T follicular helper cell (primary cell): ENCODE measurements at regions not wholly inside any gene's neighbourhood (a gene's known extent, or its start where the extent isn't known, plus 50 kb on each side); places are given as distances from the start of the nearest gene placed in this dataset.

Source experiments
- DNase-seq: peaks from one replicate; pipeline ENCODE4 v3.0.0-alpha.2; 2020; ENCODE audit warnings: low read depth

DNA sequence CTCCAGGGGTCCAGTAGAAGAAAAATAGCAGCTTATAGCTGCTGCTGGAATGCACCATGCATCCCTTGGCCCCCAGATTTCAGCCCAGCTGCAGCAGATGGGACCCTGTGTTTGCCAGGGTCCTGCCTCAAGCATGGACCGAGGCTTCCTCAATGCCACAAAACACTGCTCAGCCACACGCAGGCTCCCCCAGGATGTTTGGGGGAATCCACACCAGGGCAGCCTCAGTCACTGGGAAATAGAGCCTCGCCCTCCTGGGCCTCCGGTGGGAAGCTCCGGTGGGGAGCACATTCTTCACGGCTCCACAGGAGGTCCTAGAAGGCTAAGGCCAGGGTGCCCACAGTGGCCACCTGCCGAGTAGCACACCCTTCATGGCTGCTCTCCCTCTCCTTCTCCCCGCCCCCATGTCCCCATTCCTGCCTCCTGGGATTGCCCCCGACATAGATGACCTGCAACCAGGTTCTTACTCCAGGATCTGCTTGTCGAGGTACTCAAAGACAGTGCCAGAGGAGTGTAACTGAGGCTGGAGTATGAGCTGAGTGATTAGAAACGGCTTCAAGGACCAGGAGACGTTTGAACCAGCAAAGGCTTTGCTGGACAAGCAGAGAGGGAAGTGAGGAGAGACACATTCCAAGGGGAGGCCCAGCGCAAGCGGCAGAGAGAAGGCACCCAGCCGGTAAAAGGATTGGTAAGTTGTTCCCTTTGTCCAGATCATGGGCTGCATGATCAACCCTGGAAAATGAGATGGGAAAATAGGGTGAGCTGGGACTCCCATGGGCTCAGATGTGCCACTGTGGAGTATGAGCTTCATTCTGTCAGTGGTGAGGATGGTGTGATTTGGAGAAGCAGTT is 110.7 kb upstream of the UQCRFS1 start:
- DNase-seq, result no peak

DNA sequence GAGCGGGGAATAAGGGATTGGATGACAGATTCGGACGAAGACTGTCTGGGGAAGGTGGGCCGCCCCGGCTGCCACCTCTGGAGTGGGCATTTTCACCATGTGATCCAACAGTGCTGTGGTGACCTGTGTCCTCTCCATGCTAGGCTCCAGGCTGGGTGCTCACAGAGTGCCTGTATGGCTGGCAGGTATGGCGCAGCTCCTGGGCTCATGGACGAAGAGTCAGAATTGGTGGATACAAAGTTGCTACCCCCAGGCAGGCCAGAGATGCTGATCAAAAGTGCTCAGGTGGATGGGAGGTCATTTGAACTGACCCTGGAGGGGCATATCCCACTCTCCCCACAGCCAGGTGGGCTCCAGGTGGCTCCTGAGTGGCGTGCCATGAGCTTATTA is 111.3 kb upstream of the UQCRFS1 start:
- no peak for DNase-seq

DNA sequence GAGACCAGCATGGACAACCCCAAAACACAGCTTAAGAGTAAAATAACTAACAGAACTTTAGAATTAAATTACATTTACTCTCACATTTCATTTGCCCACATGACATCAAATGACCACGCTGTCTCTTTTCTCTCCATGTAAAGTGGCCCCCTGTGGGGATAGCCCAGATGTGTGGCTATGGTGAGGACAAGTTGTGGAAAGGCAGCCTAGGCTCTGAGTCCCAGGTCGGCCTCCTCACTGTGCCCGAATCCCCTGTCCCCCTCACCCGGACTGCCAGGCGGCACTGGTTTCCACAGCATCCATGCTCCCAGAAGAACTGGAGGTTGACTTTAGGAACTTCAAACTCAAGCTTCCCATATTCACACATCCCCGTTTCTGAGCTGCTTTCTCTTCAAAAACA is 111.8 kb upstream of the UQCRFS1 start:
- DNase-seq, result no peak

DNA sequence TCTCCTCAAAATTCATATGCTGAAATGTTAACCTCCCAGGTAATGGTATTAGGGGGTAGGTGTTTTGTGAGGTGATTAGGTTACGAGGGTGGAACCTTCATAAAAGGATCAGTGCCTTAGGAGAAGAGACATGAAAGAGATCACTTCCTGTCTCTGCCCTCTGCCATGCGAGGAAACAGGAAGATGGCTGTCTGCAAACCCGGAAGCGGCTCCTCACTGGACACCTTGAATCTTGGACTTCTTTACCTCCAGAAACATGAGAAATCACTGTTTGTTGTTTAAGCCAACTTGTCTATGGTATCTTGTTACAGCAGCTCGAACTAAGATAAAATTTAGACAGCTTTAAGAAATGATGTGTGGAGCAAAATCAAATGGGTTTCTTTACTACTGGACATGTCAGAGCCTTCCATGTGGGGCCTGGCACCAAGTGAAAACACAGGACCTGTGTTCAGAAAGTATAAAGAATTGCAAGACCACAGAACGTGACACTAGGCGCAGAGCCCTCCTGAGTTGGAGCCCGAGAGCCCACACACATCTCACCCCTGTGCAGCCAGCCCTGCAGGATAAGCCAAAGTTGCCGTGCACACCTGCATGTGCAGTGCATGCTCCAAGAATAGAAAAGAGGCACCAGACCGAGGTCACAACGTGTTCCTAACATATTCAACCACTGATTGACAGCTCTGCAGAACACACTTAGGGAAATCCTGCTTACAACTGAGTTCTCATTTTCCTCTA is 112.5 kb upstream of the UQCRFS1 start:
- no peak for DNase-seq

DNA sequence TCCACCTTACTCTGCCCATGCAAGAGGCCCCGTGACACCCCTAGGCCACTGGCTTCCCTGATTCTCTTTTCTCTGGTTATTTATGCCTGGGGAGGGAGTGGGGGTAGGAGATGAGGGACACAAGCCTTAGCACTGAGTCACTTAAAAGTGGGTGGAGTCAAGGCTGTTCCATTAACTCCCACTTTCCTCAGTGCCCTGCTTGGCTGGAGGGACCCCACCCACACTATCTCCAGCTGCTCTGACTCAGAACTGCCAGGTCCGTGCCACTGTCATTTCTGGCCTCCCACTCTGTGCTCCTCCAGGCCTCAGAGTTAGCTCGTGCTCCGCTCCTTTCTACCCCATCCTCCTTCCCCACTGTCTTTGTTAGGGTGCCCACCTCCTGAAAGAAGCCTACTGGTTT is 113.4 kb upstream of the UQCRFS1 start:
- DNase-seq, result no peak

DNA sequence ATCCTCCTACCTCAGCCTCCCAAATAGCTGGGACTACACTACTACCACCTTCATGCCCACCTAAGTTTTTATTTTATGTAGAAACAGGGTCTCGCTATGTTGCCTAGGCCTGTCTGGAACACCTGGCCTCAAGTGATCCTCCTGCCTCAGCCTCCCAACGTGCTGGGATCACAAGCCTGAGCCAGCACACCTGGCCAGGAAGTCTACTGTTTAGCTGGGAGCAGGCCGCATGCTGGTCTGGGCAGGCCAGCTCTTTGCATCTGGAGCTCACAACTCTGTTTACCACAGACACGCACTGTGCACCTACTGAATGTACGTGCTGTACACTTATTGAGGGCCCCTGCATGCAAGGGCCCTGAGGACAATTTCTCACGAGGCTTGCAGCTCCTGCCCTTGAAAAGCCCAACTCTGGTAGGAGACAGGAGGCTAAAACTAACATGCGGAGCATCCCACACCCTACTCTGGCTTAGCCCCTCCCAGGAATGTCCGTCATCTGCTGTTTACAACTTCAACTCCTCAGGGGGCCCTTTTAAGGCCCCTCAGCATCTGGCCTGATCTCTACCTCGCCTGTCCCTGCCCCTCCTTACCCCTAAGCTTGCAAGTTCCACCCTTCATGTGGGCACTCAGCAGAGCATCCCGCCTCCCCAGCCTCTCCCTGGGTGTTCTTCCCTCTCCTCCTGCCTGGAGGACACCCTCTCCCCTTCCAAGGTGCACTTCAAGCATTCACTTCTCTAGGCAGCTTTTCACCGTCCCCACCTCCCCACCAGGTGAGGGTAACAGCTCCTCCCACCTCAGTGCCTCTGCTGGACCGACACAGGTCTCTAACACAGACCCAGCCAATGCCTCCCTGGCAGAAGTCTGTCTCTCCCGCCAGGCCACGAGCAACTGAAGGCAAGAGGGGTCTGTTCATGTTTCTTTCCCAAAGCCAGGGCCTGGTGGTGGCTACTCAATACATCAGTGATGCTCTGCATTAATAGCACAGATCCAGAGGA is 114.2 kb upstream of the UQCRFS1 start:
- DNase-seq, result no peak

DNA sequence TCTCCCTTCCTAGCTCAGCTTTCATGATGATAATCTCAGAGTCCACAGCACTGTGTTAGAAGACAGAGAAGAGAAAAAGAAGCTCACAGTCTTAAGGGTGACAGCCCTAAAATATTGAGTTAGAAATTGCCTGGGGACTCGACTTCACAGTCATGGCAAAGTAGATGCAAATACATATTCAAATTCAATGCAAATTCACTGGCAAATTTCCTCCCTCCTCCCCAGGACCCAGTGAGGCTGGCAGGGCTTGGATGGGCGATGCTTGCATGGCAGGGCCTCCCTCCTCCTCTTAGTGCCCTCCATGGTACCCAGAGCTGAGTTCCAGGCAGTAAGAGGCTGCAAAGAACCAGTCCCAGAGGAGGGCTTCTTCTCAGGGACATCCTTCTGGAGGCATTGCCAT is 115.6 kb upstream of the UQCRFS1 start:
- DNase-seq, result no peak

DNA sequence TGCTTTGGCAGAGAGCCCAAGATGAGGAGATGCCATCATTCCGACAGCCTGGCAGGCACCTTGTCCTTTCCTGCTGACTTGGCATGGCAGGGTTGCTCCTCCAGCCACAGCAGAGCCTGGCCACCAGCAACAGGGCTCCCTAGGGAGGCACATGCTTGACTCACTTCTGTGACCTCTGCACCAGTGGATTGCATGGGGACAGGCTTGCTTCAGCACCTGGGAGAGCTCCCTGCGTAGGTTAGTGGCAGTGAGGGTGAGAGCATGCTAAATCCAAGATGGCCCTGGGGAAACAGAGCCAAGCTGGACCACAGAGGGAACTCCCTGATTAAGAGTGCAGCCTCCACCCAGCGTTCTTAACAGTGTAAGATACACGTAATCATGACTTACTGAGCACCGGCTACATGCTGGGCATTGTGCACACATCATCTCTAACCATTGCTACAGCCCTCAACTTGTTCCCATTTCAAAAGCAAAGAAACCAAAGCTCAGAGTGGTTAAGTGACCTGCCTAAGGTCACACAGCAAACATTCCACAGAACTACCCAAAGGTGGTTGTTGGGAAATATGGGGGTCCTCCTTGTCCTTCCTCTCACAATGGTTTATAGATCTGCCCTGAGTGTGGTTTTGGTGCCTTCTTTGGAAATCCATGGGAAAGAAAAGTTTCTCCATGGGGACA is 116.6 kb upstream of the UQCRFS1 start:
- no peak for DNase-seq

DNA sequence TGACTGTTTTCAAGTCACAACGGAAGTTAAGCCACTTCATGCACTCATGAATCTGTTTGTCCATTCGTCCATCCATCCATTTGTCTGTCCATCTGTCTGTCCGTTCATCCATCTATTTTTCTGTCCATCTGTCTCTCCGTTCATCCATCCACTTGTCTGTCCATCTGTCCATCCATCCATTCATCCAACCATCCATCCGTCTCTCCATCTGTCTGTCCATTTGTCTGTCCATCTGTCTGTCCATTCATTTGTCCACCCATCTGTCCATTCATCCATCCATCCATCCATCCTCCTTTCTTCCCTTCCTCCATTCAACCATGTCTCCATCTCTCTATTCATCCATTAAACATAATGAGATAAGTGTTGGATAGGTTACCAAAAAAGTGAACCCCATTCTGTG is 123.5 kb upstream of the UQCRFS1 start:
- no peak for DNase-seq

DNA sequence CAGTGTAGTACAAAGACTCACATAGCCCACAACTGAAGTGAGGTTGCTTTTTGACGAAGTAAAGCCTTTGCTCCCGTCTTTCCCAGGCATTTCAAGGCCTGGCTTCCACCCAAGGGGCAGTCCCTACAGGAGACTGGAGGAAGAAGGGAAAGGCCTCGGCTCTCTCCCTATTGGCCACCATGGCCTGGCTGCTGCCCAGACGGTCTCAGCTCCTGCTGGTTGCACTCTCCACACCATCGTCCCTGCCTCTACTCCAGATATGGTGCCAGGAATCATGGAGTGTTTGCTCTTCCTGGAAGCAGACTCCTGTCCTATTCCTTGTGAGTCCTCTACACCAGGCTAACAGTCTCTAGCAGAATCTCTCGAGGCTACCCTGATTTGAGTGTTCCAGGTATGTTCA is 124.1 kb upstream of the UQCRFS1 start:
- no peak for DNase-seq

DNA sequence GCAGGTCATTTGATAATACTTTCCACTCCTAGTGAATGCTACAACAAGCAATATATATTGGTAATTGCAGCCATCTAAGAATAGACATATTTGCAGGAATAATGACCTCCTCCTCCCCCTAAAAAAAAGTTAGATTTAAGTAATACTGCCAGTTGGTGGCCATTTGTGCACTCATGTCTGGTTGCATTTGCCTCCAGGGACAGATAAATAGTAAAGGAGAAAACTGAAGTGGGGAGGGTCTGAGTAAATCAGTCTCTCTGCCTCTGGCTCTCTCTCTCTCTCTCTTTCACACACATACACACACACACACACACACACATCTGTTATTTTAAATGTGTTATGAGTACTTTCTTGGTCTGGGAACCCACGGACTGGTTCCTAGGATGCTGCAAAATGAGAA is 125.5 kb upstream of the UQCRFS1 start:
- no peak for DNase-seq

DNA sequence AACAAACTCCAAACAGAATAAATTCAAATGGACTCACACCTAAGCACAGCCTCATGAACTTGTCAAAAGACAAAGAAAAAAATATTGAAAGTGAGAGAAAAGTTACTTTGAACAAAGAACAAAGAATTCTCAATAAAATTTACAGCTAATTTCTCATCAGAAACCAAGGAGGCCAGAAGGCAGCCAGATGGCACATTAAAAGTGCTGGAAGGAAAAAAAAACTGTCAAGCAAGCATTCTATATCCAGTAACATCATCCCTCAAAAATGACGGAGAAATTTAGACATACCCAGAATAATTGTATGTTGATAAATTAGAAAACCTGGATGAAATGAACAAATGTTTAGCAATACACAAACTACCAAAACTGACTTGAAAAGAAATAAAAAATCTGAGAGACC is 129.8 kb upstream of the UQCRFS1 start:
- DNase-seq, result no peak

DNA sequence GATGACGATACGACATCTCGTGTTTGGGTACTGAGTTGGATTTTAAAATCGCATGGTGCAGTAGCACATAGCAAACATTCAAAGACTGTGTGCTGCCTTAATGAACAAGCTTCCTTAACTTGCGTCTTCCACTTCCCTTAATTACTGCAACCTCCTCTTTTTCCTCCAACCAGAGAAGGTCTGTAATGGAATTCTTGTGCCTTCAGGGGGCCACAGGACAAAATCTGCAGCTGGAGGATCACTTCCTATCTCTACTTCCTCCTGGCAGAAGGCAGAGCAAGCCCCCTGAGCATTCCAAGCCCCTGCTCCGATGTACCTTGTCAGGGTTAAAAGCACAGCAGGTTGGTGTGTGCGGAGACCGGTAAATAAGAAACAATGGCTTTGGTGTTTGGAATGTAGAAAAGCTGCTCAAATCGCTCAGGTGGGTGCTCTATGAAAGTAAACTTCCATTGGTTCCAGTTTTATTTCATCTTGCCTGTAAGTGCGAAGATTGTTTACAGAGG is 151.3 kb upstream of the UQCRFS1 start:
- DNase-seq, result no peak

DNA sequence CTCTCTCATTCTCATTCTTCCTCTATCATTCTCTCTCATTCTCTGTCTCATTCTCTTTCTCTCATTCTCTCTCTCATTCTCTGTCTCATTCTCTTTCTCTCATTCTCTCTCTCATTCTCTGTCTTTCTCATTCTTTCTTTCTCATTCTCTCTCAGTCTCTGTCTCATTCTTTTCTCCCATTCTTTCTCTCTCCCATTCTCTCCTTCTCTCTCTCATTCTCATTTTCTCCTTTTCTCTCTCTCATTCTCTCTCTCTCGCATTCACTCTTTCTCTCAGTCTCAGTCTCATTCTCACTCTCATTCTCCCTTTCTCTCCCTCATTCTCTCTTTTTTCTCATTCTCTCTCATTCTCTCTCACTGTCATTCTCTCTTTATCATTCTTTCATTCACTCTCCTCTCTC is 152.0 kb upstream of the UQCRFS1 start:
- no peak for DNase-seq

DNA sequence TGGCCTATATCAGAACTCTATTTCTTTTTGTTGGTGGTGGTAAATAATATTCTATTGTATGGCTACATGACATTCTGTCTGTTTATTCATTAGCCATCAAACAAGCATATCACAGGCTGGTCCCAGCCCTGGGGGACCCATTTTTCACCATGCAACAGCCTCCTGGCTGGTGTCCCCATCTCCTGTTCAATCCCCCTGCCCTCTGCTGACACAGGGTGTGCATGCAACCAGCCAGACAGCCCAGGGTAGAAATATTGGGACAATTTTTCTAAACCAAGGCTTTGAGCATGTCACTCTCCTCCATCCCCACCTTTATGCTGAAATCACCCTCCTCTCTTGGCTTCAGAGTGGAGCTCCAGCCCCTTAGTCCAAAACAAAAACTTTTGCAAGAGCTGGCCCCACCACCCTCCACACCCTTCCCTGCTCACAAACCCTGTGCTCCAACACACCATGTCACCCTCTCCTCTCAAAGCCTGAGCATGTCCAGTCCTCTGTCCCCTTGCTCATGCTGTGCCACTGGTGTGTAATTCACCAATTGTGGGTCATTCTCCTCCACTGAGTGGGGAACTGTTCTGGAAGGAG is 153.0 kb upstream of the UQCRFS1 start:
- DNase-seq, result no peak

DNA sequence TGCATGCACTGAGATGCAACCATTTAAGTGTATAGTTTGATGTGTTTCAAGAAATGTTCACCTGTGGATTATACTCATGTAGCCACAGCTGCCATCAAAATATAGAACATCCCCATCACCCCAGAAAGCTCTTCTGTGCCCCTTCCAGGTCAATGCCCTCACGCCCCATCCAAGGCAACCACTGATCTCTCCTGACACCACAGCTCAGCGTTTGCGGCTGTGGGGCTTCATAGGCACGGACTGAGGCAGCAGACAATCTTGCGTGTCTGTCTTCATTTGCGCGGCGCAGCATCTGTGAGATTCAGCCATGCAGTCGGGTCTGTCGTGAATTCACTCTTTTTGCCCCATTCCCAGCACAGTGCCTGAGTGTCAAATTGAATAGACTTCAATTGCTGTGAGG is 153.8 kb upstream of the UQCRFS1 start:
- no peak for DNase-seq

DNA sequence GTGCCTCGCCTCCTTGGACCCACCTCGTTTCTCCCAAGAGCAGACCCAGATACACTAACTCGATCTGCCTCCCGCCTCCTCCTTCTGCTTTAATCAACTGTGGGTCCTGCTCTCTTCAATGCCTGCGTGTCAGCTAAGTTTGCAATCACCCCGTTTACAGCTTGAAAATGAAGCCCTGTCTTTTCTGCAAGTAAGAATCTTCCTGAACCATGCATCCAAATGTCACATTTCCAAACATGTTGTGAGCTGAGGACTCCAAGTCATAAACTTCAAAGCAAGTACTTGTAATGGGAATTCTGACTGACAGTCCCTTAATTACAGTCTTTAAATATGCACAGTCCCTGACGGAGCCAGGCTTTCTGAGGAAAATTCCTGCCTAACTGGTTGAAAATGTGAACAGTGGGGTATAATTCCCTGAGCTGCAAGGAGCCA is 154.9 kb upstream of the UQCRFS1 start:
- DNase-seq, result no peak

DNA sequence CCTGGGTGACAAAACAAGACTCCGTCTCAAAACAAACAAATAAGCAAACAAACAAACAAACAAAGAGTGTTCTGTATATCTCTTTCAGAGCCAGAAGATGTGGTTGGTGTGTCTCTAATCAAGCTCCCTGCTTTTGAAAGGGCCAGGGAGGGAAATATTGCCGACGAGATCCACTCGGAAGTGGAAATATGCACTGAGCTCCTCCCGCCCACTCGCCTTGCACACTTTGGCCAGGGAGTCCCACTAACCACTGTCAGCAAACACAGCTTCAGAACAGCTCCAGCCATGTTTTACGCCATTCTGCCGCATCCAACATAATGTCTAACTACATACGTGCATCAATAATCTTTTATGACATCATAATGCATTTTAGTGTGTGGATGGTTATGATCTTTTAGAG is 155.5 kb upstream of the VSTM2B start:
- no peak for DNase-seq

DNA sequence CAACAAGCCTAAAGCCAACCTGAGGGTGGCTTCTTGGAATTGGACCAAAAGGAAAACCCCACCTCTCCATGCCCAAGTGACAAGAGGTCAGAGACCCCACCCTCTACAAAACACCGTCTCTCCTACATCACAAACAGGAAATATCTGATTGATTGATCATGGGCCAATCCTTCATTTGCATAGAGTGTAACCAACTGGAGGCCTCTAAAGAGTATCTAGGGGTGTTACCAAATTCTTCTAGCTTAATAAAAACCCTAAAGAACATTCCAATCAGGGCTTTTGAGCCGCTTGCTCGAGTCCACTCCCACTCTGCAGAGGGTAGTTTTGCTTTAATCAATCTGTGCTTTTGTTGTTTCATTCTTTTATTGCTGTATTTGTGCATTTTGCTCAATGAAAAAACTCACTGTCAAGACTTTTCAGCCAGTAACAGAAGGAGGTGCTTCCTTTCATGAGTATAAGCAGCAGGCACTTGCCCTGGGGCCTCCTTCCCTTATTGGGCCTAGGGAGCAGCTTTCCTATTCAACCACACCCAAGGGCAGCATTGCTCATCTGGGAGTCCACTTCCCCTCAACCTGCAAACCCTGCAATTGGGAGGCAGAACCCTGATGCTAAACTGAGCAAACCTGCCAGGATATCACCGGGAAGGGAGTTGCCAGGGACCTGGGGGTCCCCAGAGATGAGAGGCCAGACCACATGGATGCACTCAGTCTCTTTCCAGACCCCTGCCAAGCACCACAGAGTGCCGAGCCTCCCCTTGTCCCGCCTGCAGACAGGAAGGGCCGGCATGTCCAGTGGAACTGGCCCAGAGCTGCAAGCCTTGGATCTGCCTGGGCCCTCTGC is 154.3 kb upstream of the VSTM2B start:
- DNase-seq, result no peak

DNA sequence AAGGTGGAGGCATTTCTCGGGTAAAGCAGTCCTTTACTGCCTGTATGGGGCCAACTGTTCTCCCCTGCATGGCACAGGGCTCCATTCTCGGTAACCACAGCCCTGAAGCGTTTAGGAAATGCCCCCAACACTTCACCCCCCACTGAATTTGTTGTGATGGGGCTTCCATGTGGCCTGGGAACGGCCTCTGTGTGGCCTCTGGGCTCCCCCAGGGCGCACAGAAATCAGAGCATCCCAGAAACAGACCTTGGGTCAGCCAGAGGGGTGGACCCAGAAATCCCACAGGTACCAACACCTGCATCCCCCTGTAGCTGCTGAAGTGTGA is 153.7 kb upstream of the VSTM2B start:
- DNase-seq, result no peak
